ENCODE measurements at regions not wholly inside any gene's neighbourhood (a gene's known extent, or its start where the extent isn't known, plus 50 kb on each side); places are given as distances from the start of the nearest gene placed in this dataset.

DNA sequence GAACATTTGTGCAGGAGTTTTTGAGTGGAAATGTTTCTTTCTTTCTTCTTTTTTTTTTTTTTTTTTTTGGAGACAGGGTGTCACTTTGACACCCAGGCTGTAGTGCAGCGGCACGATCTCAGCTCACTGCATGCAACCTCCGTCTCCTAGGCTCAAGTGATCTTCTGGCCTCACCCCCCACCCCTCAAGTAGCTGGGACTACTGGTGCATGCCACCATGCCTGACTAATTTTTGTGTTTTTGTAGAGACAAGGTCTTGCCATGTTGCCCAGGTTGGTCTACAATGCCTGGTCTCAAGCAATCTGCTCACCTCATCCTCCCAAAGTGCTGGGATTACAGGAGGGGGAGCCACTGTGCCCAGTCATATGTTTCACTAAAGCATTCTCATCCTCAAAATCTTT, 69.2 kb upstream of the BCAT1 start:
- Mint-ChIP-seq H3K36me3 (ENCODE audit: low read depth) (no peaks in the 10 kb centered on the region), H3K4me1 (no peaks in the 10 kb centered on the region), H3K27me3 (ENCODE audit: low read depth) (peaks cover 7% of the 10 kb centered on the region), H3K9me3 (no peaks in the 10 kb centered on the region), H3K4me3 (no peak overlapping the region), H3K27ac (no peak overlapping the region)
- TF ChIP-seq CTCF (IDR thresholded peaks at IDR 0.05; ENCODE audit: unreplicated experiment in 3 of 3), result no peak

DNA sequence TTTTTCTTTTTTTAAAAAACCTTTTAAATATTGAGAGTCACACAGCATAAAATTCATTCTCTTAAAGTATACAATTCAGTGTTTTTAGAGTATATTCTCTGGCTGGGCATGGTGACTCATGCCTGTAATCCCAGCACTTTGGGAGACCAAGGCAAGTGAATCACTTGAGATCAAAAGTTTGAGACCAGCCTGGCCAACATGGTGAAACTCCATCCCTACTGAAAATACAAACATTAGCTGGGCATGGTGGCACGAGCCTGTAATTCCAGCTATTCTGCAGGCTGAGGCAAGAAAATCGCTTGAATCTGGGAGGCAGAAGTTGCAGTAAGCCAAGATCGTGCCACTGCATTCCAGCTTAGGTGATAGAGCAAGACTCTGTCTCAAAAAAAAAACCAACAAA, 68.4 kb upstream of the BCAT1 start:
- Mint-ChIP-seq H3K9me3 (no peaks in the 10 kb centered on the region), H3K4me1 (no peaks in the 10 kb centered on the region), H3K36me3 (ENCODE audit: low read depth) (no peaks in the 10 kb centered on the region), H3K27me3 (ENCODE audit: low read depth) (peaks cover 7% of the 10 kb centered on the region), H3K27ac (no peak overlapping the region), H3K4me3 (no peak overlapping the region)
- no peak for TF ChIP-seq CTCF (IDR thresholded peaks at IDR 0.05; ENCODE audit: unreplicated experiment in 3 of 3)

DNA sequence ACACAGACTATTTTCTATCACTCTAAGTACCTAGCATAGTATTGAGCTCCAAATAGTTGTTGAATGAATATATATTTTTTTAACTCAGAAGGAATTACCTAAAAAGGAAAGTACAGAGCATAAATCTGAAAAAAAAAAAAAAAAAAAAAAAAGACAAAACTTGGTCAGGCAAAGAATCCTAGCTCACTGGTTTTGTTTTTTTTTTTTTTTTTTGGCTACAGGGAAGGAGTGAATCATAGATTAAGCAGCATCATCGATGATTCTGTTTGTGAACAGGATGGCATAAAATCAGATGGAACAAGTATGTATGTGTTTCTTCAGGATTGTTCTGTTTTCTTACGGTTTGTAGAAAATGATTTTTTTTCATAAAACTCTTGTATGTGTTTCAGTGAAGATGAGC, 66.1 kb upstream of the BCAT1 start:
- H3K9me3 Mint-ChIP-seq, result no peaks in the 10 kb centered on the region
- no peak overlapping the region for H3K27ac Mint-ChIP-seq
- H3K27me3 Mint-ChIP-seq (ENCODE audit: low read depth), result peaks cover 7% of the 10 kb centered on the region
- no peak for TF ChIP-seq CTCF (IDR thresholded peaks at IDR 0.05; ENCODE audit: unreplicated experiment in 3 of 3)
- no peaks in the 10 kb centered on the region for H3K36me3 Mint-ChIP-seq (ENCODE audit: low read depth)
- no peaks in the 10 kb centered on the region for H3K4me1 Mint-ChIP-seq
- no peak overlapping the region for H3K4me3 Mint-ChIP-seq

DNA sequence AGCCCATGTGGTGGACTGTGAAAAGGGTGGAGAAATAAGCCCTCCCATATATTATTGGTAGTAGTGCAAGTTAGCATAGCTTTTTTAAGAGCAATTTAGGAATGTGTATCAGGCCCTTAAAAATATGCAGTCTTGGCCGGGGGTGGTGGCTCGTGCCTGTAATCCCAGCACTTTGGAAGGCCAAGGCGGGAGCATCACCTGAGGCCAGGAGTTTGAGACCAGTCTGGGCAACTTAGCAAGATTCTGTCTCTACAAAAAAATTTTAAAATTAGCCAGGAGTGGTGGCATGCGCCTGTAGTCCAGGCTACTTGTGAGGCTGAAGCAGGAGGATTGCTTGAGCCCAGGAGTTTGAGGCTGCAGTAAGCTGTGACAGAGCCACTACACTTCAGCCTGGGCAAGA, 64.2 kb upstream of the BCAT1 start:
- H3K4me3 Mint-ChIP-seq, result no peak overlapping the region
- no peak overlapping the region for H3K27ac Mint-ChIP-seq

DNA sequence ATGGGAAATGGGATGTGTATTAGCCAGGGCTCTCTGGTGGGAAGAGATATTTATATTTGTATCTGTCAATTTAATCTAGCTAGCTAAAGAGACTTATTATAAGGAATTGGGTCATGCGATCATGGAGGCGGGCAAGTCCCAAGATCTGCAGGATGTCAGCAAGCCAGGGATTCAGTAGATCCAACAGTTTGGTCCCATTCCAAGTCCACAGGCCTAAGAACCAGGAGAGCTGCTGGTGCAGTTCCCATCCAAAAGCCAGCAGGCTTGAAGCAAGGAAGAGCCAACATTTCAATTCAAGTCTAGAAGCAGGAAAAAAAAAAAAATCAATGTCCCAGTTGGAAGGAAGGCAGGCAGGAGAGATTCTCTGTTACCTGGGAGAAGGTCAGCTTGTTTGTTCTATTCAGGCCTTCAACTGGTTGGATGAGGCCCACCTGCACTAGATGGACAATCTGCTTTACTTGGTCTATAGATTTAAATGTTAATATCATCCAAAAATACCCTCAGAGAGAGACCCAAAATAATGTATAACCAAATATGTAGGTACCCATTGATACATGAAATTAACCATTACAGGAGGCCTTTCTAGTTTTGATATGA, 60.7 kb upstream of the BCAT1 start:
- Mint-ChIP-seq H3K27ac (no peak overlapping the region), H3K4me1 (no peaks in the 10 kb centered on the region), H3K27me3 (ENCODE audit: low read depth) (no peaks in the 10 kb centered on the region), H3K36me3 (ENCODE audit: low read depth) (no peaks in the 10 kb centered on the region), H3K4me3 (no peak overlapping the region), H3K9me3 (no peaks in the 10 kb centered on the region)
- TF ChIP-seq CTCF (IDR thresholded peaks at IDR 0.05; ENCODE audit: unreplicated experiment in 3 of 3), result no peak

More for the DNA sequence above, 64.2 kb upstream of the BCAT1 start:
- Mint-ChIP-seq H3K36me3 (ENCODE audit: low read depth) (no peaks in the 10 kb centered on the region), H3K27me3 (ENCODE audit: low read depth) (peaks cover 4% of the 10 kb centered on the region), H3K9me3 (no peaks in the 10 kb centered on the region), H3K4me1 (no peaks in the 10 kb centered on the region)
- no peak for TF ChIP-seq CTCF (IDR thresholded peaks at IDR 0.05; ENCODE audit: unreplicated experiment in 3 of 3)

GRCh38 chr12:25005376-25005775, 56.5 kb upstream of the BCAT1 start:
- Mint-ChIP-seq H3K9me3 (no peaks in the 10 kb centered on the region), H3K4me3 (no peak overlapping the region), H3K27ac (no peak overlapping the region), H3K4me1 (no peaks in the 10 kb centered on the region), H3K27me3 (ENCODE audit: low read depth) (no peaks in the 10 kb centered on the region), H3K36me3 (ENCODE audit: low read depth) (no peaks in the 10 kb centered on the region)
- TF ChIP-seq CTCF (IDR thresholded peaks at IDR 0.05; ENCODE audit: unreplicated experiment in 3 of 3), result no peak

Data from nephron (organoid).